Activated B cell treated with CpG ODN at 0.5 μM for 24 hours (primary cell): ENCODE measurements at regions not wholly inside any gene's neighbourhood (a gene's known extent, or its start where the extent isn't known, plus 50 kb on each side); places are given as distances from the start of the nearest gene placed in this dataset.

Experiments
- ATAC-seq: fragments of 200-7000 bp; cut with Tn5 transposase; one replicate; pipeline ENCODE4 v1.10.0; 2021; ENCODE audit warnings: low read depth, mild to moderate bottlenecking, moderate library complexity
- CTCF ChIA-PET: fragments of 350-600 bp; sonication (Branson Sonifier 250); formaldehyde crosslinking; loops from one replicate; lab custom pipeline; 2021; ENCODE audit warnings: antibody characterized with exemption; lab: Charles Lee
- POLR2A ChIA-PET: fragments of 350-600 bp; sonication (Branson Sonifier 250); formaldehyde crosslinking; loops from one replicate; lab custom pipeline; 2021; ENCODE audit warnings: antibody characterized with exemption; lab: Charles Lee
- DNase-seq: peaks from one replicate; pipeline ENCODE4 v3.0.0; 2022
- H3K27ac Mint-ChIP-seq: one replicate; pipeline ENCODE4 v1.8.0; 2020; ENCODE audit warnings: mixed read lengths
- H3K27me3 Mint-ChIP-seq: one replicate; pipeline ENCODE4 v1.8.0; 2021; ENCODE audit warnings: mixed read lengths
- H3K36me3 Mint-ChIP-seq: one replicate; pipeline ENCODE4 v1.8.0; 2021; ENCODE audit warnings: low read depth, mixed read lengths
- H3K4me1 Mint-ChIP-seq: one replicate; pipeline ENCODE4 v1.8.0; 2021; ENCODE audit warnings: mixed read lengths
- H3K4me3 Mint-ChIP-seq: one replicate; pipeline ENCODE4 v1.8.0; 2020; ENCODE audit warnings: mild to moderate bottlenecking, mixed read lengths
- H3K9me3 Mint-ChIP-seq: one replicate; pipeline ENCODE4 v1.8.0; 2020; ENCODE audit warnings: mixed read lengths
- CTCF ChIP-seq: fragments of 200-600 bp; IDR thresholded peaks from one replicate; pipeline ENCODE4 v1.8.0; 2022; ENCODE audit warnings: antibody characterized with exemption, mild to moderate bottlenecking
- intact Hi-C: fragments of 100-400 bp; cut with micrococcal nuclease; formaldehyde crosslinking; loops from one replicate; pipeline ENCODE4 v1.15.1; 2024

GRCh38 chr2:49686291-49686690 is 532.0 kb upstream of the FSHR start:
- Mint-ChIP-seq H3K36me3 (no peaks in the 10 kb centered on the region), H3K4me1 (no peaks in the 10 kb centered on the region), H3K9me3 (no peaks in the 10 kb centered on the region), H3K27ac (no peak overlapping the region), H3K27me3 (no peaks in the 10 kb centered on the region), H3K4me3 (no peak overlapping the region)
- ChIA-PET CTCF (no interaction called here), POLR2A (no interaction called here)
- no peak for DNase-seq
- no peak for ATAC-seq
- intact Hi-C loops, result no loop called here
- no peak for TF ChIP-seq CTCF

GRCh38 chr2:49677227-49677626 is 522.9 kb upstream of the FSHR start:
- intact Hi-C loops, result no loop called here
- no peaks in the 10 kb centered on the region for H3K4me1 Mint-ChIP-seq
- ChIA-PET CTCF (no interaction called here), POLR2A (no interaction called here)
- ATAC-seq (no peak), DNase-seq (no peak)
- no peak overlapping the region for H3K4me3 Mint-ChIP-seq
- H3K27me3 Mint-ChIP-seq, result no peaks in the 10 kb centered on the region
- peaks cover 2% of the 10 kb centered on the region for H3K9me3 Mint-ChIP-seq
- no peak overlapping the region for H3K27ac Mint-ChIP-seq
- TF ChIP-seq CTCF, result no peak
- H3K36me3 Mint-ChIP-seq, result no peaks in the 10 kb centered on the region

- ChIA-PET CTCF (no interaction called here), POLR2A (no interaction called here)
- Mint-ChIP-seq H3K27ac (no peak overlapping the region), H3K4me1 (no peaks in the 10 kb centered on the region), H3K27me3 (no peaks in the 10 kb centered on the region), H3K9me3 (no peaks in the 10 kb centered on the region), H3K36me3 (no peaks in the 10 kb centered on the region), H3K4me3 (no peak overlapping the region)
- intact Hi-C loops, result no loop called here
- TF ChIP-seq CTCF, result no peak
- ATAC-seq, result no peak
- DNase-seq, result no peak
Observed at GRCh38 chr2:49664827-49665226, 510.5 kb upstream of the FSHR start.

DNA sequence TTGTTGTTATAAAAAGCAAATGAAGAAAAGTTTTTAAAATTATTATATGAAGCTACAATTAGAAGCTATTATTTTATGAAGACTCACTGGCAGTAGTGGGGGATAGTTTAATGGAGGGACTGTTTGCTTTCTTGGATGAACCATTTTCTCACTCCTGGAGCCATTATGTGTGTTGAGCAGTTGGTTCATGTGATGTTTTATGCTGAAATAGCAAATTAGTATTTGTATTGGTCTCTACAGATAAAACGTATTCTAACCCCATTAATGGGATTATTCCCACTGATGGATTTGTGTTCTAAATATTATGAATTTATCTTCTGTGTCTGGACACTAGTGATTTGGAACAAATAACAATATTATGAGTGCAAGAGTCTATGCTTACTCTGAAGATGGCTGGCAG is 507.5 kb upstream of the FSHR start:
- no peak for TF ChIP-seq CTCF
- ChIA-PET CTCF (no interaction called here), POLR2A (no interaction called here)
- H3K27ac Mint-ChIP-seq, result no peak overlapping the region
- no peaks in the 10 kb centered on the region for H3K27me3 Mint-ChIP-seq
- intact Hi-C loops, result no loop called here
- H3K9me3 Mint-ChIP-seq, result no peaks in the 10 kb centered on the region
- no peaks in the 10 kb centered on the region for H3K36me3 Mint-ChIP-seq
- no peak for DNase-seq
- no peak overlapping the region for H3K4me3 Mint-ChIP-seq
- no peaks in the 10 kb centered on the region for H3K4me1 Mint-ChIP-seq
- ATAC-seq, result no peak

- intact Hi-C loops, result no loop called here
- Mint-ChIP-seq H3K27ac (no peak overlapping the region), H3K27me3 (no peaks in the 10 kb centered on the region), H3K4me1 (no peaks in the 10 kb centered on the region), H3K36me3 (no peaks in the 10 kb centered on the region), H3K9me3 (no peaks in the 10 kb centered on the region), H3K4me3 (no peak overlapping the region)
- TF ChIP-seq CTCF, result no peak
- ATAC-seq (no peak), DNase-seq (no peak)
- ChIA-PET POLR2A (no interaction called here), CTCF (no interaction called here)
Observed at GRCh38 chr2:49656853-49657252, 502.5 kb upstream of the FSHR start.
